ENCODE measurements at regions not wholly inside any gene's neighbourhood (a gene's known extent, or its start where the extent isn't known, plus 50 kb on each side); places are given as distances from the start of the nearest gene placed in this dataset.

GRCh38 chr10:33927347-33927746 is 592.9 kb upstream of the NRP1 start:
- 93% methylated on average over 6 of the region's 7 CpGs for WGBS (ENCODE audit: insufficient coverage)
- no peak overlapping the region for H3K27ac Mint-ChIP-seq
- TF ChIP-seq CTCF (IDR thresholded peaks at IDR 0.05) = no peak
- TF ChIP-seq EZH2 (IDR thresholded peaks at IDR 0.05; ENCODE audit: borderline replicate concordance, insufficient read depth, low read depth, low read length, poor library complexity, severe bottlenecking) = no peak
- no peaks in the 10 kb centered on the region for H3K79me2 ChIP-seq (ENCODE audit: control insufficient read depth, insufficient read depth, low read length)
- no peaks in the 10 kb centered on the region for H3K4me1 Mint-ChIP-seq
- H3K27me3 ChIP-seq (replicated peaks in 1 of 4; ENCODE audit: control extremely low read depth in 1 of 4, control insufficient read depth in 3 of 4, insufficient read depth in 4 of 4, low read length in 3 of 4) = no peaks in the 10 kb centered on the region
- intact Hi-C loops (cut with micrococcal nuclease) = no loop called here
- H3K4me3 ChIP-seq (ENCODE audit: control extremely low read depth in 1 of 5, extremely low read depth in 1 of 5, insufficient read depth in 1 of 5, low read depth in 2 of 5, low read length in 4 of 5) = no peak overlapping the region
- H3K9me3 Mint-ChIP-seq (ENCODE audit: insufficient read depth) = peaks cover 2% of the 10 kb centered on the region
- no peak overlapping the region for H3K4me2 ChIP-seq (replicated peaks; ENCODE audit: low read depth, low read length, poor library complexity, severe bottlenecking)
- H3K9ac ChIP-seq (ENCODE audit: low read length) = no peak overlapping the region
- no peaks in the 10 kb centered on the region for H3K27me3 Mint-ChIP-seq
- H3K9me3 ChIP-seq (ENCODE audit: control extremely low read depth in 1 of 3, control insufficient read depth in 2 of 3, insufficient read depth in 1 of 3, low read length in 2 of 3) = peaks cover 0 to 6% (median 0%) of the 10 kb centered on the region in 3 donors
- no peak overlapping the region for H2AFZ ChIP-seq (ENCODE audit: insufficient read depth, low read depth, low read length, poor library complexity, severe bottlenecking)
- ATAC-seq (ENCODE audit: low read depth) (no peak), DNase-seq (no peak)
- CTCF ChIA-PET = no interaction called here
- H3K27ac ChIP-seq (ENCODE audit: low read length in 2 of 2) = no peak overlapping the region
- H3K4me3 Mint-ChIP-seq = no peak overlapping the region
- H3K36me3 ChIP-seq (replicated peaks in 1 of 2; ENCODE audit: control extremely low read depth in 1 of 2, control insufficient read depth in 1 of 2, extremely low read depth in 1 of 2, insufficient read depth in 2 of 2, low read length in 1 of 2) = no peaks in the 10 kb centered on the region
- POLR2A ChIA-PET = no interaction called here
- H4K20me1 ChIP-seq (ENCODE audit: control insufficient read depth, insufficient read depth, low read length, poor library complexity, severe bottlenecking) = no peaks in the 10 kb centered on the region
- no peaks in the 10 kb centered on the region for H3K4me1 ChIP-seq (ENCODE audit: control insufficient read depth in 2 of 2, insufficient read depth in 2 of 2, low read length in 2 of 2)

- Histone ChIP-seq H3K27ac (ENCODE audit: low read length in 2 of 2) (no peak overlapping the region), H3K9ac (ENCODE audit: low read length) (no peak overlapping the region), H4K20me1 (ENCODE audit: control insufficient read depth, insufficient read depth, low read length, poor library complexity, severe bottlenecking) (no peaks in the 10 kb centered on the region), H3K4me3 (ENCODE audit: control extremely low read depth in 1 of 5, extremely low read depth in 1 of 5, insufficient read depth in 1 of 5, low read depth in 2 of 5, low read length in 4 of 5) (no peak overlapping the region), H3K36me3 (replicated peaks in 1 of 2; ENCODE audit: control extremely low read depth in 1 of 2, control insufficient read depth in 1 of 2, extremely low read depth in 1 of 2, insufficient read depth in 2 of 2, low read length in 1 of 2) (no peaks in the 10 kb centered on the region), H3K9me3 (ENCODE audit: control extremely low read depth in 1 of 3, control insufficient read depth in 2 of 3, insufficient read depth in 1 of 3, low read length in 2 of 3) (peaks cover 0 to 6% (median 0%) of the 10 kb centered on the region in 3 donors), H3K4me2 (replicated peaks; ENCODE audit: low read depth, low read length, poor library complexity, severe bottlenecking) (no peak overlapping the region), H3K79me2 (ENCODE audit: control insufficient read depth, insufficient read depth, low read length) (no peaks in the 10 kb centered on the region), H3K27me3 (replicated peaks in 1 of 4; ENCODE audit: control extremely low read depth in 1 of 4, control insufficient read depth in 3 of 4, insufficient read depth in 4 of 4, low read length in 3 of 4) (no peaks in the 10 kb centered on the region), H2AFZ (ENCODE audit: insufficient read depth, low read depth, low read length, poor library complexity, severe bottlenecking) (no peak overlapping the region), H3K4me1 (ENCODE audit: control insufficient read depth in 2 of 2, insufficient read depth in 2 of 2, low read length in 2 of 2) (no peaks in the 10 kb centered on the region)
- ATAC-seq (ENCODE audit: low read depth) (no peak), DNase-seq (no peak)
- intact Hi-C loops (cut with micrococcal nuclease) = no loop called here
- WGBS (ENCODE audit: insufficient coverage) = no CpG with 5 or more reads among the region's 5 CpGs
- Mint-ChIP-seq H3K4me1 (no peaks in the 10 kb centered on the region), H3K27me3 (no peaks in the 10 kb centered on the region), H3K4me3 (no peak overlapping the region), H3K27ac (no peak overlapping the region), H3K9me3 (ENCODE audit: insufficient read depth) (no peaks in the 10 kb centered on the region)
- CTCF ChIA-PET = no interaction called here
- POLR2A ChIA-PET = no interaction called here
- no peak for TF ChIP-seq CTCF (IDR thresholded peaks at IDR 0.05)
- no peak for TF ChIP-seq EZH2 (IDR thresholded peaks at IDR 0.05; ENCODE audit: borderline replicate concordance, insufficient read depth, low read depth, low read length, poor library complexity, severe bottlenecking)
Observed at GRCh38 chr10:33921970-33922605, 587.6 kb upstream of the NRP1 start.

All from B cell (primary cell).